Stimulated activated naive CD4-positive, alpha-beta T cell treated with Interleukin-2 at 50 U/mL for 16 hours (primary cell): ENCODE measurements at regions not wholly inside any gene's neighbourhood (a gene's known extent, or its start where the extent isn't known, plus 50 kb on each side); places are given as distances from the start of the nearest gene placed in this dataset.

Experiments
- DNase-seq: peaks from one replicate; lab custom pipeline; 2025; lab: John Stamatoyannopoulos, UW

- no peak for DNase-seq
These were observed 219.2 kb downstream of the ARHGAP12 start for GRCh38 chr10:31709476-31709875.

- DNase-seq, result no peak
These were observed 219.6 kb downstream of the ARHGAP12 start for GRCh38 chr10:31709028-31709427.

GRCh38 chr10:31708474-31708873 is 220.2 kb downstream of the ARHGAP12 start:
- DNase-seq, result no peak

- no peak for DNase-seq
These were observed 220.6 kb downstream of the ARHGAP12 start for GRCh38 chr10:31708046-31708445.

- DNase-seq, result peak; percentile 8
These were observed 221.3 kb downstream of the ARHGAP12 start for GRCh38 chr10:31707093-31708039.

GRCh38 chr10:31706464-31707092 is 222.1 kb downstream of the ARHGAP12 start:
- DNase-seq, result no peak

- DNase-seq, result no peak
These were observed 223.5 kb downstream of the ARHGAP12 start for GRCh38 chr10:31705136-31705535.

- no peak for DNase-seq
These were observed 224.4 kb downstream of the ARHGAP12 start for GRCh38 chr10:31704195-31704594.

- DNase-seq, result no peak
These were observed 225.7 kb downstream of the ARHGAP12 start for GRCh38 chr10:31702954-31703353.

- DNase-seq, result no peak
These were observed 226.6 kb downstream of the ARHGAP12 start for GRCh38 chr10:31702005-31702404.

GRCh38 chr10:31701546-31701945 is 227.1 kb downstream of the ARHGAP12 start:
- DNase-seq, result no peak

GRCh38 chr10:31700181-31700611 is 228.4 kb downstream of the ARHGAP12 start:
- DNase-seq, result no peak

GRCh38 chr10:31698181-31698830 is 230.3 kb downstream of the ARHGAP12 start:
- no peak for DNase-seq

GRCh38 chr10:31697271-31698180 is 231.1 kb downstream of the ARHGAP12 start:
- no peak for DNase-seq

- DNase-seq, result no peak
These were observed 233.4 kb downstream of the ARHGAP12 start for GRCh38 chr10:31694929-31695837.

GRCh38 chr10:31694126-31694685 is 234.4 kb downstream of the ARHGAP12 start:
- no peak for DNase-seq

- DNase-seq, result no peak
These were observed 235.1 kb downstream of the ARHGAP12 start for GRCh38 chr10:31693491-31693890.

GRCh38 chr10:31689233-31689632 is 239.4 kb downstream of the ARHGAP12 start:
- no peak for DNase-seq

GRCh38 chr10:31687663-31688482 is 240.8 kb downstream of the ARHGAP12 start:
- DNase-seq, result no peak
